Activated B cell treated with CpG ODN at 0.5 μM for 24 hours (primary cell): ENCODE measurements at regions not wholly inside any gene's neighbourhood (a gene's known extent, or its start where the extent isn't known, plus 50 kb on each side); places are given as distances from the start of the nearest gene placed in this dataset.

Experiments
- ATAC-seq: fragments of 200-7000 bp; cut with Tn5 transposase; one replicate; pipeline ENCODE4 v1.10.0; 2021; ENCODE audit warnings: low read depth, mild to moderate bottlenecking, moderate library complexity
- CTCF ChIA-PET: fragments of 350-600 bp; sonication (Branson Sonifier 250); formaldehyde crosslinking; loops from one replicate; lab custom pipeline; 2021; ENCODE audit warnings: antibody characterized with exemption; lab: Charles Lee
- POLR2A ChIA-PET: fragments of 350-600 bp; sonication (Branson Sonifier 250); formaldehyde crosslinking; loops from one replicate; lab custom pipeline; 2021; ENCODE audit warnings: antibody characterized with exemption; lab: Charles Lee
- DNase-seq: peaks from one replicate; pipeline ENCODE4 v3.0.0; 2022
- H3K27ac Mint-ChIP-seq: one replicate; pipeline ENCODE4 v1.8.0; 2020; ENCODE audit warnings: mixed read lengths
- H3K27me3 Mint-ChIP-seq: one replicate; pipeline ENCODE4 v1.8.0; 2021; ENCODE audit warnings: mixed read lengths
- H3K36me3 Mint-ChIP-seq: one replicate; pipeline ENCODE4 v1.8.0; 2021; ENCODE audit warnings: low read depth, mixed read lengths
- H3K4me1 Mint-ChIP-seq: one replicate; pipeline ENCODE4 v1.8.0; 2021; ENCODE audit warnings: mixed read lengths
- H3K4me3 Mint-ChIP-seq: one replicate; pipeline ENCODE4 v1.8.0; 2020; ENCODE audit warnings: mild to moderate bottlenecking, mixed read lengths
- H3K9me3 Mint-ChIP-seq: one replicate; pipeline ENCODE4 v1.8.0; 2020; ENCODE audit warnings: mixed read lengths
- intact Hi-C: fragments of 100-400 bp; cut with micrococcal nuclease; formaldehyde crosslinking; loops from one replicate; pipeline ENCODE4 v1.15.1; 2024
- TF ChIP-seq, protein P1 (sequence below): fragments of 200-600 bp; IDR thresholded peaks from one replicate; pipeline ENCODE4 v1.8.0; 2022; ENCODE audit warnings: antibody characterized with exemption, mild to moderate bottlenecking

DNA sequence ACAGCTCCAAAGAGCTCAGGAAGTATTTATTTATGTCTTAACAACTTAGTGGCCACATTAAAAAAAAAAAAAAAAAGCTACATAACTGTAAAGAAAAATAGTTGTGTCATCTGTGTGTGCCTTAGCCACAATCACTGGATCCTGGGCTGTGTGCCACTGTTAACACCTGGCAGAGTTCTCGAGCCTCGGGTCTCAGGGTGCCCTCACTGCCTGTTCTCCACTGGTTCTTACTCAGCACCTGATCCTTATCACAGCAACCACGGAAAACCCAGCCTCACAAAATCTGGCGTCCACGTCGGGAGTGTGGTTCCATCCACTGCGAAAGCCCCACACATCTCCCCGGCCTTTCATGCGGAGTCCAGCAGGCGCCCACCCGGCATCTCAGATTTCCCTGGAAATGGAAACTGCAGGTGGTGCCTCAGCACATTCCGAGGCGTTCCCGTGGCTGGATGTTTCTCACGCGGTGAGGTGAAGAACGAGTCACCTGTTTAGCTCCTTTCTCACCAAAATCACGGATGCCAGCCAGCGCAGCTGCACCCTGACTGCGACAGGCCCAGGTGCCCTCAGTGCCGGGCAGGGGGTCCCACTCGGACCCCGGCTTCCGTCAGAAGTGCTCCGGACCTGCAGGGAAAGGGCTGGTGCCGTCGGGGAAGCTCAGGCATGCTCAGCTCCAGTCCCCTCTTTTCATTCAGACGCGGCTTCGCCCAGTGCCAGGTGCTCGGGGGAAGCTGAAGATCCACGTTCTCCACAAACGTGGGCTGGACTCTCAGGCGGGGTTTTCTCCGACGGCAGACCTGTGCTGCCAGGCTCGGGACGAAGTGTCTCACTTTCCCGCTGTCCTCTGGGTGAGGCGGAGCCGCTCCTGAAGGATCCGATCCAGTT lies 198.7 kb upstream of the SALL3 start:
- intact Hi-C loops = no loop called here
- POLR2A ChIA-PET = no interaction called here
- TF ChIP-seq, protein P1, sequence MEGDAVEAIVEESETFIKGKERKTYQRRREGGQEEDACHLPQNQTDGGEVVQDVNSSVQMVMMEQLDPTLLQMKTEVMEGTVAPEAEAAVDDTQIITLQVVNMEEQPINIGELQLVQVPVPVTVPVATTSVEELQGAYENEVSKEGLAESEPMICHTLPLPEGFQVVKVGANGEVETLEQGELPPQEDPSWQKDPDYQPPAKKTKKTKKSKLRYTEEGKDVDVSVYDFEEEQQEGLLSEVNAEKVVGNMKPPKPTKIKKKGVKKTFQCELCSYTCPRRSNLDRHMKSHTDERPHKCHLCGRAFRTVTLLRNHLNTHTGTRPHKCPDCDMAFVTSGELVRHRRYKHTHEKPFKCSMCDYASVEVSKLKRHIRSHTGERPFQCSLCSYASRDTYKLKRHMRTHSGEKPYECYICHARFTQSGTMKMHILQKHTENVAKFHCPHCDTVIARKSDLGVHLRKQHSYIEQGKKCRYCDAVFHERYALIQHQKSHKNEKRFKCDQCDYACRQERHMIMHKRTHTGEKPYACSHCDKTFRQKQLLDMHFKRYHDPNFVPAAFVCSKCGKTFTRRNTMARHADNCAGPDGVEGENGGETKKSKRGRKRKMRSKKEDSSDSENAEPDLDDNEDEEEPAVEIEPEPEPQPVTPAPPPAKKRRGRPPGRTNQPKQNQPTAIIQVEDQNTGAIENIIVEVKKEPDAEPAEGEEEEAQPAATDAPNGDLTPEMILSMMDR = no peak
- Mint-ChIP-seq H3K27ac (no peak overlapping the region), H3K4me1 (no peaks in the 10 kb centered on the region), H3K27me3 (no peaks in the 10 kb centered on the region), H3K9me3 (peaks cover 3% of the 10 kb centered on the region), H3K36me3 (no peaks in the 10 kb centered on the region), H3K4me3 (no peak overlapping the region)
- DNase-seq = no peak
- CTCF ChIA-PET = no interaction called here
- ATAC-seq = no peak

DNA sequence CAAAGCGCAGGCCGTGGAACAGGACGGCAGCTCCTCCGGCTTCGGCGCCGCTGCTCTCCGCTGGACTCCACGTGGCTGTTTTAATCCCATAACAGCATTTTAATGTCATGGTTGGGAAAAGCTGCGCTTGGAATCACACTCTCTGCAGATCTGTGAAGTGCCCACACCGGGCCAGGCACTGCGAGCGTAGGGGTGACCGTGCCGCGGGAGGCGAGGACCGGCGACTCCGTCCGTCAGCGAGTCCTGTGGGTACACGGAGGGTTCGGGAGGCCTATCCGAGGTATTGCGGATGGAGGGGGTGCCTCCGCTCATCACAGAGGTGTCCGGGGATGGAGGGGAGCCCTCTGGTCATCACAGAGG lies 198.0 kb upstream of the SALL3 start:
- intact Hi-C loops = no loop called here
- TF ChIP-seq, protein P1 = no peak
- ATAC-seq (no peak), DNase-seq (no peak)
- H3K27me3 Mint-ChIP-seq = no peaks in the 10 kb centered on the region
- CTCF ChIA-PET = no interaction called here
- H3K9me3 Mint-ChIP-seq = peaks cover 3% of the 10 kb centered on the region
- H3K27ac Mint-ChIP-seq = no peak overlapping the region
- POLR2A ChIA-PET = no interaction called here
- H3K36me3 Mint-ChIP-seq = no peaks in the 10 kb centered on the region
- no peaks in the 10 kb centered on the region for H3K4me1 Mint-ChIP-seq
- H3K4me3 Mint-ChIP-seq = no peak overlapping the region

DNA sequence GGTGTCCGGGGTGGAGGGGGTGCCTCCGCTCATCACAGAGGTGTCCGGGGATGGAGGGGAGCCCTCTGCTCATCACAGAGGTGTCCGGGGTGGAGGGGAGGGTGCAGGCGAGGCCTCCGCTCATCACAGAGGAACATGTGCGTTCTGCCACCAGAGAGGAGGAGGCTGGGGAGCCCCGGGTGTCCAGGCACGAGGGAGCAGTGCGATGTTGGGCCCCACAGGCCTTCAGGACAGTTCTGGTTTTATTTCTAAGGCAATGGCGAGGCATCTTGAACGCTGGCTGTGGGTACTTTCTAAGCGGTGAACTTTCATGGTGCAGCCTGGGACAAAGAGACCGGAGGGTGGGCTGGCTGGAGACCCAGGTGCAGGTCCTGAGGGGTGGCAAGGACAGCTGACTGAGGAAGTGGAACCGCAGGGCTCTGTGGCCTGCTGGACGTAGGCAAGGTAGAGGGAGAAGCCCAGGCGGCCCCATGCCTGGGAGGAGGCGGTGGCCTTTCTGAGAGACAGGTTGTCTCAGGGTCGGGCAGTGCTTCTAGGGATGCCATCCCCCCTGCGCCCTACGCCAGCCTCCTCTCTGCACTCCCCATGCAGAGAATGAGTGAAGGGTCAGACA lies 196.6 kb upstream of the SALL3 start:
- intact Hi-C loops = no loop called here
- Mint-ChIP-seq H3K27me3 (no peaks in the 10 kb centered on the region), H3K9me3 (peaks cover 3% of the 10 kb centered on the region), H3K27ac (no peak overlapping the region), H3K36me3 (no peaks in the 10 kb centered on the region), H3K4me1 (no peaks in the 10 kb centered on the region), H3K4me3 (no peak overlapping the region)
- TF ChIP-seq, protein P1 = no peak
- DNase-seq = no peak
- ChIA-PET CTCF (no interaction called here), POLR2A (no interaction called here)
- ATAC-seq = no peak

DNA sequence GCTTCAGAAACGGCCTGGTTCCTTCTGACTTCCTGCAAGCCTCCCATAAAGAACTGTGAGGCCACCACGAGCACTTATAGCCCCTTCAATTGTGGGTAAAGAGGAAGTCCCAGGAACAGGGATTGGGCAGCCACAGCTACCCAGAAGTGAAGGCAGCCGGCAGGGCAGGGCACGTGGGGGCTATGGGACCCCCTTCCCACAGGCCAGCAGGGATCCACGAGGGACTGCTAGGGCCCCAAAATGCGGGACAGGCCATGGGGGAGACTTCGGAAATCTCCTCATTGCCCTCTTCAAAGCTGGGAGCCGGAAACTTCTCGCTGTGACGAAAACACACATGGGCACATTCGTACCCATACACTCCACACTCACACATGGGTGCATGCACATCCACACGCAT lies 196.1 kb upstream of the SALL3 start:
- Mint-ChIP-seq H3K4me1 (no peaks in the 10 kb centered on the region), H3K4me3 (no peak overlapping the region), H3K36me3 (no peaks in the 10 kb centered on the region), H3K9me3 (peaks cover 3% of the 10 kb centered on the region), H3K27me3 (no peaks in the 10 kb centered on the region), H3K27ac (no peak overlapping the region)
- CTCF ChIA-PET = no interaction called here
- TF ChIP-seq, protein P1 = no peak
- no peak for ATAC-seq
- POLR2A ChIA-PET = no interaction called here
- intact Hi-C loops = no loop called here
- no peak for DNase-seq

DNA sequence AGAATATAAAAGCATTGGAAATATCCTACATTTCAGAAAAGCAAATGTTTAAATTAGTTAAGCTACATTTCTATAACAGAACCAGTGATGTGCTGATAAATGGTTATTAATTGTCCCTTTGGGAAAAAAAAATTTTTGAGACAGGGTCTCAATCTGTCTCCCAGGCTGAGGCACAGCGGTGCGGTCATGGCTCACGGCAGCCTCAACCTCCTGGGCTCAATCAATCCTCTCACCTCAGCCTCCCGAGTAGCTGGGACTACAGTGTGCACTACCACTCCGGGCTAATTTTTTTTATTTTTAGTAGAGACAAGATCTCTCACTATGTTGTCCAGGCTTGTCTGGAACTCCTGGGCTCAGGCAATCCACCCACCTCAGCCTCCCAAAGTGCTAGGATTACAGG lies 194.8 kb upstream of the SALL3 start:
- DNase-seq (no peak), ATAC-seq (no peak)
- H3K9me3 Mint-ChIP-seq = peaks cover 3% of the 10 kb centered on the region
- intact Hi-C loops = no loop called here
- no peak overlapping the region for H3K27ac Mint-ChIP-seq
- CTCF ChIA-PET = no interaction called here
- TF ChIP-seq, protein P1 = no peak
- no peak overlapping the region for H3K4me3 Mint-ChIP-seq
- H3K27me3 Mint-ChIP-seq = no peaks in the 10 kb centered on the region
- no peaks in the 10 kb centered on the region for H3K36me3 Mint-ChIP-seq
- H3K4me1 Mint-ChIP-seq = no peaks in the 10 kb centered on the region
- POLR2A ChIA-PET = no interaction called here
